Stimulated activated CD4-positive, alpha-beta T cell treated with anti-CD3 and anti-CD28 coated beads, TNF-alpha, amount 100 ng/mL, for 48 hours (primary cell): ENCODE measurements at regions not wholly inside any gene's neighbourhood (a gene's known extent, or its start where the extent isn't known, plus 50 kb on each side); places are given as distances from the start of the nearest gene placed in this dataset.

ENCODE experiments used
- DNase-seq, 3 donors: peaks; one replicate each; pipeline ENCODE4 v3.0.0-alpha.2; 2020; ENCODE audit warnings: low read depth in 3 of 3

DNA sequence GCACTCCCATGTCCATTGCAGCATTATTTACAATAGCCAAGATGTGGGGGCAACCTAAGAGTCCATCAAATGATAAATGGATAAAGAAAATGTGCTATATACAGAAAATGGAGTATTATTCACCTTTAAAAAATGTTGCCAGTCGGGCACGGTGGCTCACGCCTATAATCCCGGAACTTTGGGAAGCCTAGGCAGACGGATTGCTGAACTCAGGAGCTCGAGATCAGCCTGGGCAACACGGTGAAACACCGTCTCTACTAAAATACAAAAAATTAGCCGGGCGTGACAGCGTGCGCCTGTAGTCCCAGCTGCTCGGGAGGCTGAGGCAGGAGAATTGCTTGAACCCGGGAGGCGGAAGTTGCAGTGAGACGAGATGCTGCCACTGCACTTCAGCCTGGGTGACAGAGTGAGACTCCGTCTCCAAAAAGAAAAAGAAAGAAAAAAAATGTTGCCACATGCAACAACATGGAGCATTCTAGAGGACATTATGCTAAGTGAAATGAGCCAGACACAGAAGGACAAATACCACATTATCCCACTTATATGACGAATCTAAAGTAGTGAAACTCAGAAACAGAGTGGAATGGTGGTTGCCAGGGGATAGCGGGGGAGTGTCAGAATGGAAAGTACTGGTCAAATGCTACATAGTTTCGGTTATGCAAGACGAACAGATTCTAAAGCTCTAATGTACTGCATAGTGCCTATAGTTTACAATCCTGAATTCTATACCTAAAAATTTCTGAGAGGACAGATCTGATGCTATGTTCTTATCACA lies 1385.6 kb upstream of the TMEFF2 start:
- no peak for DNase-seq

DNA sequence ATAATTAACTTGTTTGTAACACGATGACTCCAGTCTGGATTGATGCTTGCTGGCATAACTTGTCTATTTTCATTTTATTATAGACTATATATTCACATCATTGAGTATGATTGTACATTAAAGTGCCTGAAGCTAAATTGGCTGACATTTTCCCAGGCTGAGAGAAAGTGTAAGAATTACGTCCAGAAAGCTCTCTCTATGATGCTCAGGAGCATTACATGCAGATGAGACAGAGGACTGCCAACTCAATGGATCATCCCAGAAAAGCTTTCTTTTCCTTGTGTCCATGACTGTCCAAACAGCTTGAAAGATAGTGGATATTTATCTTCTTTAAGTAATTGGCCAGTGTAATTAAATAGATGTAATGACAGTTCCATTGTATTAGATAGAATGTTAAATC lies 1372.2 kb upstream of the TMEFF2 start:
- DNase-seq = no peak

DNA sequence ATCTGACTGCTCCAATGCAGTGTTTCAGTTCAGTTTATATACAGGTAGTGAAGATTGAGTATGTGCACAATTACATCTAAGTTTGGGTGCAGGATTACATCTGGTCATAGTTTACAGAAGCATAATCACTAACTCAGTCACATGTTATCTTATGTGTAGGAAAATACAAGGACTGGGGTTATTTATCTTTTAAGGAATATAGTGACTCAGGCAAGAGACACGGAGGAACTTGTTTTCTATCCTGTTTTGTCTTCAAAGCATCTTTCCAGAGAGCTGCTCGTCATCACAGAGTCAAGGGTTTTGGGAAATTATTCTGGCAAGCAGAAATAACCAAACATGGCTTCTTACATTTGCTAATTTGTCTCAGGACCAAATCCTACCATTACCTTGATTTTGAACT lies 1371.5 kb upstream of the TMEFF2 start:
- DNase-seq = no peak

DNA sequence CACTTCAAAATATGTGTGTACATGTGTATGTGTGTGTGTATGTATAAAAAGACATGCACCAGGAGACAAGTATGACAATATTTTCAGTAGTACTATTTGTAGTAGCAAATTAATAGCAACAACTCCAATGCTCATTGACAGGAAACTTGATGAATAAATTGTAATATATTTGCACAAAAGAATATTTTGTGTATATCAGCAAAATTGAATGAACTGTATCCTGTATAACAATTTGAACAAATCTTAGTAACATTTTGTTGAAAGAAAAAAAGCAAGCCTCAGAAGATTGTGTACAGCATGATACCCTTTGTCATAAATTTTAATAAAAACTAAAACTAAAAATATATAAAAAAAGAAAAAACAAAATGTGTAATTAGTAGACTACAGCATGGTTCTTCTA lies 1367.3 kb upstream of the TMEFF2 start:
- no peak for DNase-seq

DNA sequence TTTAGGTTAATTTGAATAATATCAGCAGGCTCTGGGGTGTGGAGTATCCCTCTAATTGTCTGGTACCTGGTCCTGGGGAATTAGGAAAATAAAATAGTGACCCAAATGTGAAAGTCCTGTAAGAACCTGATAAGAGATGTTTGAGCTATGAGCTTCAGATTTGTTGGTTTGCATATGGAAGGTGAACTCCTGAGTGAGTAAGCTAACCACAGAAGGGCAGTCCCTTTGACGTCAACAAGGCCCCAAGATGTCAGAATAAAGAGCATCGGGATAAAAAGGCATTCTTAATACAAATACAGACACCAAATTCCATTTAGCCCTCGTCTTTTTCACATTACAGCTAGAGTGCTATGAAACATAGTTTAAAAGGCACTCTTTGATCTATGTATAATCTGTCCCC lies 1366.3 kb upstream of the TMEFF2 start:
- DNase-seq = no peak

DNA sequence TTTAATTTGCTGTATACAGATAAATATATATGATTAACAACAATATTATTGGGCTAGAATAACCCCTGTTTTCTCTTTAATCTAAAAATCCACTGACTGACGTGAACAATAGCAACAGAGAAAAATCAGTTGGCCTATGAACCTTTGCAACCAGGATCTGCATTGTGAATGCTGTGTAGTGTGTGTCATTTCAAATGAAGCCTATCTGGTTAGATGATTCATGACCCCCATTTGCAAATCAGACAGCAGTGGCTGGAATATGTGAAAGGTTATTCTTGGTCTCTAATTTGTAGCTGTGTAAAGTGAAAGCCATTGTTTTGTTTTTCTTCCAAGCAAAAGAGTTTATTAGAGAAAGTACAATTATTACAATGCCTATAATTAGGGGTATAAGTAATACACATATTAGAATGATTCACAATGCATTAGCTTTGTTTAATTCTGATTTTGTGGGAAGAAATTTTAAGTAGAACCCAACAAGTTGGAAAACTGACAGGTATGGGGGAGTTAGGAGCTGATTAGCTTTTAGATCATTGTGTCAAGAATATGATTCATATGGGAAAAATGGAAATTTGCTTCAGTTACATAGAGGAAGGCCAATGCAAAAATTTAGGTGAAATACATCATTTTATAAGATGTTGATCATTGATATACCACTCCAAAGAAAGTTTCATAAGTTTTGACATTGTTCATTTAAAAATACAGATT lies 1362.2 kb upstream of the TMEFF2 start:
- DNase-seq = no peak

DNA sequence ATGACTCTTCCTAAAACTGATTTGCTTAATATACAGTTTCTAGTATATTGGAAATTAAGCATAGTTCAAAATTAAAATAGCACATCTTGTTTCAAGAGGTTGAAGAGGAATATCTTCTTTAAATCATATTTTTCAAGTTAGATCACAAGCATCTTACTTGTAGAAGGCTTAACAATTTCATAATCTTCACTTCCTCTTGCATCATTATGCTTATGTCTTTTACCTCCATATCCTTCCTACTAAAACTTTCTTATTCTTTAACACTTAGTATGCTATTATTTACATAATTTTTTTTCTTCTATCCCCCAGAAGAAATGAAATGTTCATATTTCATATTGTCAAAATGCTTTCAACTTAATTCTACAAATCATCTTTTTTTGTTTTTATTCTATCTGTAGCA lies 1354.9 kb upstream of the TMEFF2 start:
- DNase-seq = no peak

DNA sequence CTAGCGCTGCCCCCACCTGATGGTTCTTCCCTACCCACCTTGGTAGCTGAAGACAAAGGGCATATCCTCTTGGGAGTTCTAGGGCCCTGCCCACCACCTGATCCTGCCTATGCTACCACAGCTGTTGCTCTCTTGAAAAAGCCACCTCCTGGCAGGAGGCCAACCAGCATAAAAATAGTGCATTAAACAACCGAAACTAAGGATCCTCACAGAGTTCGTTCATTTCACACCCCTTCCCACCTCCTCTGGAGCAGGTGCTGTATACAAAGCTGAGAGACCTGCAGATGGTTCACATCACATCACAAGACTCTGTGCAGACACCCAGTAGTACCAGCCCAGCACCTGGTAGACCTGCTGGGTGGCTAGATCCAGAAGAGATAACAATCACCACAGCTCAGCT lies 1348.0 kb upstream of the TMEFF2 start:
- no peak for DNase-seq

DNA sequence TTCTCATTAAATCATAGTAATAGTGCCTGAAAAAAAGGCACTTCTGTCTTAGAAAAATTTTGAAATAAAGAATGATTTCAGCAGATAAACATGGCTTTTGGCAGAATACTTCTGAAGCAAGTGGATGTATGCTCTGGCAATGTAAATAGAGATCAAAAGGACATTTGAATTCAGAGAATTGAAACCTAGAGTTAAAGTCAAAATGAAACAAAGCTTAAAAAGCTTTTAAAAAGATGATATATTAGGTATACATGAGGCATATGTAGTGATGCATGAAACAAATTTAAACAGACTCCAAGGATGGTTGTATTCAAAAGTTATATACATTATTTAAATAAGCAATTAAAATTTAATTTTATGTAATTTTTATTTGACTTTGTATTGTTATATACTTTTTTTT lies 1344.5 kb upstream of the TMEFF2 start:
- DNase-seq = no peak

DNA sequence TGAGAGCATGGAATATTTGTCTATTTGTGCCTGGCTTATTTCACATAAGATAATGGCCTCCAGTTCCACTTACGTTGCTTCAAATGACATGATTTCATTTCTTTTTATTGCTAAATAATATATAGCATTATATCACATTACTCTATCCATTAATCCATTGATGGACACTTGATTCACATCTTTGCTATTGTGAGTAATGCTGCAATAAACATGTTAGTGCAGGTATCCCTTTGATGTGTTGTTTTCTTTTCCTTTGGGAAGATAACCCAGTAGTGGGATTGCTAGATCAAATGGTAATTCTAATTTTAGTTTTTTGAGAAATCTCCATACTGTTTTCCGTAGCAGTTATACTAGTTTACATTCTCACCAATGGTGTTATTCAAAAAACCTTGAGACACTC lies 1343.3 kb upstream of the TMEFF2 start:
- DNase-seq = no peak

DNA sequence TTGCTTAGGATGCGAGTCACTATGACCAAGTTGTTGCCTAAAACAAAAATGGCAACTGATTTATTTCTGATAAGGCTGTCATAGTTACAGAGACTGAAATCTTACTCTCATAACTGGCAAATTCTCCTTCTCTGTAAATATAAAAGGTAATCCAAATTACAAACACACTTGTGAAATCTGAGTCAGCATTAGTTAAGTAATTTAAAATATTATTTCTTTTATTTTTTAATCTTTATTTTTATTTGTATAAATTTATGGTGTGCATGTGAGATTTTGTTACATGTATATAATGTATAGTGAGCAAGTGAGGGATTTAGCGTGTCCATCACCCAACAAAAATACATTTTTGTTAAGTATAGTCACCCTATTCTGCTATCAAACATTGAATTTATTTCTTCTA lies 1342.8 kb upstream of the TMEFF2 start:
- DNase-seq = no peak

DNA sequence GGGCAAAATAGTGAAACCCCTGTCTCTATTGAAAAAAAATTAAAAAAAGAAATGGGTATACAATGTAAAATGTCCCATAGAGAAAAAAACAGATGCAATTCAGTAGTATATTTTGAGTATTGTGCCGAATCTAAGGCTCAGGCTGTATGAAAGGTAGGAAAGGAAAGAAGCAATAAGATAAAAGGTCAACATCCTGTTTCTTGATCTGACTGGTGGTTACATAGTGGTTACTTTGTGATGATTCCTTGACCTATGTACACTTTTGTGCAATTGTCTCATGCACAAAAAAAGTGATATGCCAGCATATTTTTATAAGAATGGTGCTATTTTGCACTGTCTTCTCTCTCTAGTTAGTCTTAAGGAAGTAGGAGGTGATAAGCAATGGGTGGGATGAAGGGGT lies 1333.7 kb upstream of the TMEFF2 start:
- no peak for DNase-seq

DNA sequence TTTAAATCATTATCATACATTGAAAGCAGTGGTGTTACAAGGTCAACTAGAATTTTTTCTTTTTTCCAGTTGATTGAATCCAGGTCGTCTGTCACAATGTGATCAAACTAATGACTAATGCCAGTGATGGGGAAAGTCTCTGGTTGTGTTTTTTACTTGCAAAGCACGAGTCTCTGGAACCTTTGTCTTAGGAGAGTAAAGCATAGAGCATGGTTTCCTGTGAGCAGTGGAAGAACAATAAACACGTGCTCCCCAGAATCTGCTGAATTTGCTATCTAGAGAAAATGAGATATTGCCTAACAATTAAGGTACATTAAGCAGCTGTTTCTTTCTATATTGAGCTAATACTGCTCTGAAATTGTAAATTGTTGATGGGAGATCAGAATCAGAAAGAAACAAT lies 1332.4 kb upstream of the TMEFF2 start:
- DNase-seq = no peak

DNA sequence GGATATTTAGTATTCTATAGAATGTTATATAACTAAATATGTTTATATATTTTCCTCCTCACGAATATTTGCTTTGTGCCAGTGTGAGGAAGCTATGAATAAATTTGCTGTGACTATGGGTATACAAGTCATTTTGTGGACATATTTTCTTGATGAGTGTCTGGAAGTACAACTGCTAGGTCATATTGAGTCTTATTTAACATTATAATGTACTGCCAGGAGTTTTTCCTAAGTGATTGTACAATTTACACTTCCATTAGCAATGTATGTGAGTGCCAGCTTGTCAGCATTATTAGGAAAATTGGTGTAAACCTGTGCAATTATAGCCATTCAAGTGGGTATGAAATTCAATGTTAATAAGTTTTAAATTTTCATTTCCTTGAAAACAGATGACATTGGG lies 1328.9 kb upstream of the TMEFF2 start:
- no peak for DNase-seq

DNA sequence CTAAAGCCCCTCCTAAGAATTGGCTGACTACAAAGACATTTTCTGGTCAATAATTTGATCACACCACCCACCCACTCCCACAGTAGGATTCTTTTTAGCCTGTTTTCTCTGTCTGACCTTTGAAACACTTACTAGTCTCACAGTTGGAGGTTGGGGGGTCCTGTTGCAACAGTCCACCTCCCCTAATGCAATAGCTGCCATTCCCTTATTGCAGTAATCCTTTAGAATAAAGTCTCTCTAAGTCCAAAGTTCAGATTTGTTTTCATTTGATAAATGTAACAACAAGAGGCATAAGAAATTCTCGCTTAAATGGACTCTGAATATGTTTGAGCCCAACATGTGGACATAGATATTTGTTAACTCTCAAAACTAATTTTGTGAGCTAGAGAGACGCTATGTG lies 1326.8 kb upstream of the TMEFF2 start:
- DNase-seq = no peak

DNA sequence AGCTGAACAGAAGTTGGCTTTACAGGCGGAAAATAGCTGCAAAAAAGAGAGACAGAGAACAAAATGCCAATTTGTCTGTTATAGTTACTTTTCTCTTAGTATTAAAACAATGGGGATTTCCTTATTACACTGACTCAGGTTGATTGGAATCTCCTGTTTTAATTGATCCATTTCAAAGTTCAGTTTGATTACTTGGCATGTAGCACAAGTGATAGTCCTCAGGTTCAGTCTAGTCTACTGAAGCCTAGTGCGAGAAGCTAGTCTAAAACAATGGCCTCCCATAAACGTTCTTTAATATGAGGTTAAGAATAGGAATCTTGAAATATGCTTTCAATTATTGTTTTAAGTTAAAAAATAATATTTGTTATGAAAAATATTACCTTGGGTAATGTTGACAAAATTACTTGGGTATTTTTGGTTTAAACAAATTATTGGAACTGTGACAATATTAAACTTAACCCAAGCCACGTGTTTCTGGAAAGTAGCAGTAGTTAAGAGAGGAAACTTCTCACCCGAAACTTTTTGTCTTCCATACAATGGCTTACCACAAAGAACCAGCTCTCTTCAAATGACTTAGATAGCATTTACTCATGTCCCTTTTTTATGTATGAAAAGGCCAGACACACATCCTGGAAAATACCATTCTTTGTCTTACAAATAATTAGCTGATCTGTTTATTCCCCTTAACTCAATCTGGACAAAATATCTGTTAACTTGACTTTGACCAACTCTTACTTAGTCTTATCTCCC lies 1326.2 kb upstream of the TMEFF2 start:
- no peak for DNase-seq

DNA sequence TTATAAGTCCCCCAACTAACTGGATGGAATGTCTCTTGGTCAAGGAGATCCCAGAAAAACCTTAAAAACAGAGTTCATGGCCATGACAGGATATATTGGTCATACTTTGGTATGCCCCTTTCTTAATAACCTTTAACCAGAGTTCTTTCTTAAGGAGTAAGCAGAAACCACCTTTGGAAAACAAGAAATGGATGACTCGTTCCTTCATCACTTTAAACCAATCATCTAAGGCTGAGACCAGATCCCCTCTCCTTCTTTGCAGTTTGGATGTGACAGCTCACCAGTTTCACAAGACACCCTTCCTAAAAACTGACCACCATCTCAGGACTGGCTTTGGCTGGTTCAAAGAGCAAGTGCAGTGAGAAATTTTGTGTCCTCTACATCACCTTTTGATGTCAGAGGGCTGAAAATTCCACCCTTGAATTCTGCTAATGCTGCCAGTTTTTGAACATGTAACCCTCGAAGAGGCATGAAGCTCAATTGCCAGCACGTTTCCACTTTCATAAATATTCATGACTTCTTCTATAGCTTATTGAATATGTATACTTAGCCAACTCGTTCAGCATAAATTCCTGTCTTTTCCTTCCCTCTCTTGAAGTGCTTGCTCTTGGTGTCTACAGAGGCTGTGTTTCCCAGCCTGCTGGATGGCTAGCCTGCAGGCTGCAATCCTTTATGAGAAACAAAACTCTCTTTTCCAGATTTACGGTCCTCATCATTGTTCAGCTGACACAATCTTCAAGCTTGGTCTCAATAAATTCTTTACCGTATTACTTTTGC lies 1323.5 kb upstream of the TMEFF2 start:
- DNase-seq = no peak

DNA sequence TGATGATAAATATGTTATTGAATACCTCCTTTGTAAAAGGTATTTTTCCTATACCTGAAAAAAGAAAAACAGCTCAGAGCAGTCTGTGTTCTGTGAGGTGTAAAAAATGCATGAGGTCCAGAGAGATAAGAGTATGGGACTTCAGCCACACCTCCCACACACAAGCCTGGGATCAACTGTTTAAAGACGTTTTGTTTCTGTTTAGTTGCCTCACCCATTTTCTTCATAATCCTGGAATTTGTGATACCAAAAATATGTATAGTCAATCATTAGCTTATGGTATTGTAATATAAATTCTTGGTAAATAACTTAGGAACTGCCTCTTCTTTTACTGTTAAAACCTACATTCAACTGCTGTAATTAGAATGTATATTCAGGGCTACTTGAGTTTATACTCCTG lies 1322.9 kb upstream of the TMEFF2 start:
- DNase-seq = no peak

DNA sequence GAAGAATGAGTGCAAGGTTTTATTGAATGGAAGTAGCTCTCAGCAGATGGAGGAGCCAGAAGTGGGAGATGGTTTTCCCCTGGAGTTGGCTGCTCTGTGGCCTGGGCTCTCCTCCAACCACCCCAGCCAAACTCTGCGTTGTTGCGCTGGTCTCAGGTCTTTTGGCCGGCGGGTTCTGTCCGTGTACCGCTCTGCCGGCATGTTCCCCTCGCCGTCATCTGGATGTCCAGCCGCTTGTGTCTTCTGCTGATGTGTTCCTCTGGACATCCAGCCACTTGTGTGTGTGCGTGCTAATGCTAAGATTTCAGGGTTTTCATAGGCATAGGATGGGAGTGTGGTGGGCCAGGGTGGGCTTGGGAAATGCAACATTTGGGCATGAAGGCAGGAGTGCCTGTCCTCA lies 1311.3 kb upstream of the TMEFF2 start:
- no peak for DNase-seq

DNA sequence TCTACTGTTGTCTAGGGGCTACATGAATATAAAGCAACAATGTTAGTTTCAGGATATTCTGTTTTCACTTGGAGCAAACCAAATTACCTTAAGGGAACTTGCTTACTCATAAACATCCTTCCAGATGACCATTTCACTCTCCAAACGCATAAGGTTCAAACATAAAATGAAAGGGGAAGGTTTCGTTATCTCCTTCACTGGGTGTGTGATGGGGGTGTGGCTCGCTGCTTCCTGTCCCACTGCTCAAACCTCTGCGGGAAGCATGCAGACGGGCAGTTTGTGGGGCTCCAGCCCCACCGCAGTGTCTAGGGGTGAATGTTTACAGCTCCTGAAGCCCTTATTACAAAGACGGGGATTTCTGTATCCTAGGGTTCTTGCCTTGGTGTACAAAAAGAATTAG lies 1310.9 kb upstream of the TMEFF2 start:
- DNase-seq = no peak

DNA sequence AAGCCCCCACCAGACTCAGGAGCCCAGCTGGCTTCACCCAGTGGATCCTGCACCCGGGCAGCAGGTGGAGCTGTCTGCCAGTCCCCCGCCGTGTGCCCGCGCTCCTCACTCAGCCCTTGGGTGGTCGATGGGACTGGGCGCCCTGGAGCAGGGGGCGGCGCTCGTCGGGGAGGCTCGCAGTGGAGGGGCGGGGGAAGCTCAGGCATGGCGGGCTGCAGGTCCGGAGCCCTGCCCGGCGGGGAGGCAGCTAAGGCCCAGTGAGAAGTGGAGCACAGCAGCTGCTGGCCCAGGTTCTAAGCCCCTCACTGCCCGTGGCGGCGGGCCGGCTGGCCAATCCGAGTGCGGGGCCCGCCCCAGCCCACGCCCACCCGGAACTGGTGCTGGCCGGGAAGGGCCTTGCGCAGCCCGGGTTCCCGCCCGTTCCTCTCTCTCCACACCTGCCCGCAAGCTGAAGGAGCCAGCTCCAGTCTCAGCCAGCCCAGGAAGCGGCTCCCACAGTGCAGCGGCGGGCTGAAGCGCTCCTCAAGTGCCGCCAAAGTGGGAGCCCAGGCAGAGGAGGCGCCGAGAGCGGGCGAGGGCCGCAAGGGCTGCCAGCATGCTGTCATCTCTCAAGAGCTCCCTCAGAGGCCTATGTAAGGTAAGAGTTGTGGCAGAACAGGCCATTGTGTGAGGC lies 1307.8 kb upstream of the TMEFF2 start:
- DNase-seq = no peak

DNA sequence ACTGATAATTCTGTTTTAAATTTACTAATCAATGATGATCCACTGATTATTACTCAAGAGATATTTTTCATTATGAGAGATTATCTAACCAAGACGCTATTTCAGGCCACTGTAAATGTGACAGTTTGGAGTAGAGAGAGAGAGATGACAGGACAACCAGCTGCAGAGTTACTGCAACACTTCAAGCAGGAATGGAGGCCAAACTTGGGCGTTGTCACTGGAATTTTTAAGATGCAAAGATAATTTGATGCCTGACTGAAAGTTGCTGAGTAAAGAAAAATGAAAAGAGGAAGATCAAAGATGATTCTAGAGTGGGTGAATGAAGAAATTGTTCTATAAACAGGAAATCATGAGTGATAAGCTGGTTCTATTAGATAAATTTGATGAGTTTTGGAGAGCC lies 1302.1 kb upstream of the TMEFF2 start:
- DNase-seq = no peak
